ENCODE measurements at regions not wholly inside any gene's neighbourhood (a gene's known extent, or its start where the extent isn't known, plus 50 kb on each side); places are given as distances from the start of the nearest gene placed in this dataset.

GRCh38 chr13:26484196-26484595, 73.3 kb upstream of the WASF3 start:
- no peak for TF ChIP-seq POLR2A (IDR thresholded peaks at IDR 0.05; ENCODE audit: low read length)
- TF ChIP-seq GATA1 (IDR thresholded peaks at IDR 0.05; ENCODE audit: low read depth, low read length), result no peak

Data from erythroblast (primary cell).